ENCODE measurements at regions not wholly inside any gene's neighbourhood (a gene's known extent, or its start where the extent isn't known, plus 50 kb on each side); places are given as distances from the start of the nearest gene placed in this dataset.

- Histone ChIP-seq H3K36me3 (no peaks in the 10 kb centered on the region), H3K4me1 (no peaks in the 10 kb centered on the region), H3K4me3 (no peak overlapping the region), H3K9me3 (replicated peaks) (peaks cover 5% of the 10 kb centered on the region), H3K27me3 (ENCODE audit: low read depth) (no peaks in the 10 kb centered on the region), H3K27ac (replicated peaks) (no peak overlapping the region)
- no peak for DNase-seq
- intact Hi-C loops (cut with micrococcal nuclease), result no loop called here
- no peak for TF ChIP-seq CTCF (IDR thresholded peaks at IDR 0.05; ENCODE audit: borderline replicate concordance)
These were observed 1462.1 kb downstream of the DPP10 start for GRCh38 chr2:115904516-115904915.

- Histone ChIP-seq H3K4me3 (no peak overlapping the region), H3K9me3 (replicated peaks) (peaks cover 8% of the 10 kb centered on the region), H3K27ac (replicated peaks) (no peak overlapping the region), H3K4me1 (no peaks in the 10 kb centered on the region), H3K36me3 (no peaks in the 10 kb centered on the region), H3K27me3 (ENCODE audit: low read depth) (no peaks in the 10 kb centered on the region)
- no peak for TF ChIP-seq CTCF (IDR thresholded peaks at IDR 0.05; ENCODE audit: borderline replicate concordance)
- intact Hi-C loops (cut with micrococcal nuclease), result no loop called here
- no peak for DNase-seq
These were observed 1466.3 kb downstream of the DPP10 start for GRCh38 chr2:115908731-115909130.

- no peak overlapping the region for H3K4me3 ChIP-seq
- no peaks in the 10 kb centered on the region for H3K36me3 ChIP-seq
- no peaks in the 10 kb centered on the region for H3K27me3 ChIP-seq (ENCODE audit: low read depth)
- TF ChIP-seq CTCF (IDR thresholded peaks at IDR 0.05; ENCODE audit: borderline replicate concordance), result no peak
- H3K27ac ChIP-seq (replicated peaks), result no peak overlapping the region
- H3K4me1 ChIP-seq, result no peaks in the 10 kb centered on the region
- H3K9me3 ChIP-seq (replicated peaks), result peaks cover 7% of the 10 kb centered on the region
- intact Hi-C loops (cut with micrococcal nuclease), result no loop called here
- no peak for DNase-seq
These were observed 1467.8 kb downstream of the DPP10 start for GRCh38 chr2:115910270-115910669.

- Histone ChIP-seq H3K4me1 (no peaks in the 10 kb centered on the region), H3K27me3 (ENCODE audit: low read depth) (no peaks in the 10 kb centered on the region), H3K4me3 (no peak overlapping the region), H3K9me3 (replicated peaks) (peaks cover 7% of the 10 kb centered on the region), H3K27ac (replicated peaks) (no peak overlapping the region), H3K36me3 (no peaks in the 10 kb centered on the region)
- no peak for TF ChIP-seq CTCF (IDR thresholded peaks at IDR 0.05; ENCODE audit: borderline replicate concordance)
- DNase-seq, result no peak
- intact Hi-C loops (cut with micrococcal nuclease), result no loop called here
These were observed 1471.5 kb downstream of the DPP10 start for GRCh38 chr2:115913921-115914320.

- no peak for TF ChIP-seq CTCF (IDR thresholded peaks at IDR 0.05; ENCODE audit: borderline replicate concordance)
- Histone ChIP-seq H3K27me3 (ENCODE audit: low read depth) (no peaks in the 10 kb centered on the region), H3K9me3 (replicated peaks) (peaks cover 6% of the 10 kb centered on the region), H3K36me3 (no peaks in the 10 kb centered on the region), H3K4me1 (no peaks in the 10 kb centered on the region), H3K27ac (replicated peaks) (no peak overlapping the region), H3K4me3 (no peak overlapping the region)
- no peak for DNase-seq
- intact Hi-C loops (cut with micrococcal nuclease), result no loop called here
These were observed 1479.1 kb downstream of the DPP10 start for GRCh38 chr2:115921541-115921940.

- intact Hi-C loops (cut with micrococcal nuclease), result no loop called here
- TF ChIP-seq CTCF (IDR thresholded peaks at IDR 0.05; ENCODE audit: borderline replicate concordance), result no peak
- DNase-seq, result no peak
- H3K27ac ChIP-seq (replicated peaks), result no peak overlapping the region
- H3K4me1 ChIP-seq, result no peaks in the 10 kb centered on the region
- no peaks in the 10 kb centered on the region for H3K36me3 ChIP-seq
- H3K4me3 ChIP-seq, result no peak overlapping the region
- no peaks in the 10 kb centered on the region for H3K9me3 ChIP-seq (replicated peaks)
- no peaks in the 10 kb centered on the region for H3K27me3 ChIP-seq (ENCODE audit: low read depth)
These were observed 1497.5 kb downstream of the DPP10 start for GRCh38 chr2:115939902-115940301.

Measured in left ventricle myocardium inferior (tissue), 1 donor.